Tibial nerve (tissue), 4 donors: ENCODE measurements at regions not wholly inside any gene's neighbourhood (a gene's known extent, or its start where the extent isn't known, plus 50 kb on each side); places are given as distances from the start of the nearest gene placed in this dataset.
A peak's percentile ranks its signal among the peaks of the same experiment; 100 is the strongest.
"Not testable (repeated sequence)": the region's sequence is repeated elsewhere in the genome, so short reads cannot be mapped to it uniquely, and the experiment has no call there.

Experiments
- DNase-seq, 2 donors: peaks; one replicate each; pipeline ENCODE4 v3.0.0-alpha.2; 2019; ENCODE audit warnings: low spot score in 2 of 2
- H3K27ac ChIP-seq, 4 donors: fragments of 200-600 bp; sonication (generic) in 3 of 4; one replicate each; pipeline ENCODE4 v1.5.1; 2017 to 2019; ENCODE audit warnings: mild to moderate bottlenecking in 1 of 4
- H3K27me3 ChIP-seq, 2 donors: fragments of 200-600 bp; sonication (generic) in 1 of 2; one replicate each; pipeline versions ENCODE4 v1.5.1 to v1.6.0; 2017 to 2019
- H3K36me3 ChIP-seq, 3 donors: fragments of 200-600 bp; sonication (generic); one replicate each; pipeline ENCODE4 v1.5.1; 2018 to 2019
- H3K4me1 ChIP-seq, 4 donors: fragments of 200-600 bp; sonication (generic) in 3 of 4; one replicate each; pipeline ENCODE4 v1.5.1; 2017 to 2019
- H3K4me3 ChIP-seq, 4 donors: fragments of 200-600 bp; sonication (generic) in 3 of 4; one replicate each; pipeline ENCODE4 v1.5.1; 2017 to 2019; ENCODE audit warnings: mild to moderate bottlenecking in 1 of 4, moderate library complexity in 1 of 4
- H3K9me3 ChIP-seq, 4 donors: fragments of 200-600 bp; sonication (generic) in 3 of 4; one replicate each; pipeline ENCODE4 v1.5.1; 2017 to 2019
- EP300 ChIP-seq, 2 donors: sonication (generic); formaldehyde crosslinking; IDR thresholded peaks; one replicate each; pipeline ENCODE4 v1.6.1; 2017; ENCODE audit warnings: antibody characterized with exemption in 2 of 2, mild to moderate bottlenecking in 1 of 2
- POLR2A ChIP-seq, 2 donors: fragments of 450-650 bp; IDR thresholded peaks; one replicate each; pipeline ENCODE4 v1.6.1; 2017; ENCODE audit warnings: antibody characterized with exemption in 2 of 2, mild to moderate bottlenecking in 2 of 2, moderate library complexity in 2 of 2
- WGBS, 2 donors: methylation state at CpG; one replicate each; pipeline ENCODE4 v1.1.5; 2018; 5-methylcytosine and 5-hydroxymethylcytosine counted together
- TF ChIP-seq, protein P1 (sequence below), 5 experiments: fragments of 200-600 bp in 3 of 5; fragments of 450-650 bp in 2 of 5; sonication (generic) in 3 of 5; IDR thresholded peaks; one replicate each; pipeline ENCODE4 v1.5.1; 2016 to 2019; ENCODE audit warnings: antibody characterized with exemption in 5 of 5, mild to moderate bottlenecking in 3 of 5, moderate library complexity in 2 of 5

DNA sequence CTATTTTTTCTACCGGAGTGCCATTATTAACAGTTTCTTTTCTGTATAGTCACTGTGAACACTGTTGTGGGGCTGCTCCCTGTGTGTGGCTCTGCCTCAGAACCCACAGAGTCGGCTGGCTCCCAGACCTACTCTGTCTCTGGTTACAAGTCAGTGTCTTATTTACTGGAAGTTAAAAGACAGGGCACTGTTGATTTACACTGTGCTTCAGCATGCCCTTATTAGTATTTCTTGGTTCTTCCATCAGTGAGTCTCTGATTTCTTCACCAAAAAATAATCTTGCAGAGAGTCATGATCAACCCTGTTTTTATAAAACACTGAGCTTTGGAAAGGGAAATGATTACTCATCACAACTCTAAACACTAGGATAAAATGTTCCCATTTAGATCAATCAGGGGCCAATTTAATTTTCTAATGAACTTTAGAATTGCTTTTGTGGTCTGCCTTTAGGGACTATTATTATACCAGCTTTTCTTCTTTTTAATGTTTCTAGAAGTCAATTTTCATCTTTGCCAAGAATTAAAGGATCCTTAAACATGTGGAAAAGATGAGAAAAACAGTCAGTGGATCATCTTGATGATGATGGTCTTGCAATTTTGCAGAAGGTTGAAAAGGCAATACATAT, 92.6 kb downstream of the UTRN start:
- DNase-seq: no peak
- Histone ChIP-seq H3K9me3 (peaks cover 0 to 6% (median 0%) of the 10 kb centered on the region in 4 donors), H3K4me1 (peaks cover 0 to 82% (median 27%) of the 10 kb centered on the region in 4 donors), H3K4me3 (no peak overlapping the region), H3K36me3 (no peaks in the 10 kb centered on the region), H3K27ac (peak overlapping the region in 3 of 4 donors; percentile 21 to 85 (median 66)), H3K27me3 (no peaks in the 10 kb centered on the region)
- TF ChIP-seq POLR2A (IDR thresholded peaks at IDR 0.05): no peak
- TF ChIP-seq, protein P1, sequence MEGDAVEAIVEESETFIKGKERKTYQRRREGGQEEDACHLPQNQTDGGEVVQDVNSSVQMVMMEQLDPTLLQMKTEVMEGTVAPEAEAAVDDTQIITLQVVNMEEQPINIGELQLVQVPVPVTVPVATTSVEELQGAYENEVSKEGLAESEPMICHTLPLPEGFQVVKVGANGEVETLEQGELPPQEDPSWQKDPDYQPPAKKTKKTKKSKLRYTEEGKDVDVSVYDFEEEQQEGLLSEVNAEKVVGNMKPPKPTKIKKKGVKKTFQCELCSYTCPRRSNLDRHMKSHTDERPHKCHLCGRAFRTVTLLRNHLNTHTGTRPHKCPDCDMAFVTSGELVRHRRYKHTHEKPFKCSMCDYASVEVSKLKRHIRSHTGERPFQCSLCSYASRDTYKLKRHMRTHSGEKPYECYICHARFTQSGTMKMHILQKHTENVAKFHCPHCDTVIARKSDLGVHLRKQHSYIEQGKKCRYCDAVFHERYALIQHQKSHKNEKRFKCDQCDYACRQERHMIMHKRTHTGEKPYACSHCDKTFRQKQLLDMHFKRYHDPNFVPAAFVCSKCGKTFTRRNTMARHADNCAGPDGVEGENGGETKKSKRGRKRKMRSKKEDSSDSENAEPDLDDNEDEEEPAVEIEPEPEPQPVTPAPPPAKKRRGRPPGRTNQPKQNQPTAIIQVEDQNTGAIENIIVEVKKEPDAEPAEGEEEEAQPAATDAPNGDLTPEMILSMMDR (IDR thresholded peaks at IDR 0.05): no peak
- no peak for TF ChIP-seq EP300 (IDR thresholded peaks at IDR 0.05)
- 8 to 21% methylated on average over 2 of the region's 2 CpGs for WGBS, 2 donors

DNA sequence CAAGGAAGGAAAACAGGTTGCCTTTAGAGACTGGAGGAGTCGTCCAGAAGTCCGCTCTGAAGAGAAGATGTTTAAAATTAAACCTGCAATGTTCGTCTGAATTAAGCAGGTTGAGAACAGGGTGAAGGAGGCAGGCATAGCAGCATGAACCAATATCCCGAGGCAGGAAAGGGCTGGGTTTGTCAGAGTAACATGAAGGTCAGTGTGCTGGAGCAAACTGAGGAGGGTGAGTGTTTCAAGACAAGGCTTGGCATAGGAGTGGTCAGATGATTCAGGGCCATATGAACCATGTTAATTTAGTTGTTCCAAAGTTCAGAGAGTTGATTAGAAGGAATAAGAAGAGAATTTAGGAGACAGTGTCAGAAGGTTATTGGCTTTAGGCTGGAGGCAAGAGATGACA, 93.3 kb downstream of the UTRN start:
- Histone ChIP-seq H3K36me3 (no peaks in the 10 kb centered on the region), H3K27me3 (no peaks in the 10 kb centered on the region), H3K9me3 (peaks cover 0 to 6% (median 0%) of the 10 kb centered on the region in 4 donors), H3K4me1 (peaks cover 0 to 77% (median 25%) of the 10 kb centered on the region in 4 donors), H3K27ac (peak overlapping the region in 3 of 4 donors; percentile 5 to 85 (median 66)), H3K4me3 (no peak overlapping the region)
- no peak for DNase-seq
- TF ChIP-seq, protein P1 (IDR thresholded peaks at IDR 0.05): no peak
- TF ChIP-seq POLR2A (IDR thresholded peaks at IDR 0.05): no peak
- no peak for TF ChIP-seq EP300 (IDR thresholded peaks at IDR 0.05)
- 59 to 62% methylated on average over 4 of the region's 4 CpGs for WGBS, 2 donors

DNA sequence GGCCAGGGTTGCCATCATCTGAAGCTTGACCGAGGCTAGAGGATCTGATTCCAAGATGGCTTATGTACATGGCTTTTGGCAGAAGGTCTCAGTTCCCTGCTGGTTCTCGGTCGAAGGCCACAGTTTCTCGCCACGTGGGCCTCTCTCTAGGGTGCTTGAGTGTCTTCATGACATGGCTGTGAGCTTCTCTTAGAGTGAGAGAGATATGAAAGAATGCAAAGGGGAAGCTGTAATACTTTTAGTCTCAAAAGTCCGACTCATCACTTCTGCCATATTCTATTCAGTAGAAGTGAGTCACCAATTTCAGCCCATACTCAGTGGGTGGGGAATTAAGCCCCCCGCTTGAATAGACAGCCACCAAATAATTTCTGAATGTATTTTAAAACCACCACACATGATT, 94.2 kb downstream of the UTRN start:
- 74 to 76% methylated on average over 7 of the region's 7 CpGs for WGBS, 2 donors
- no peak for TF ChIP-seq POLR2A (IDR thresholded peaks at IDR 0.05)
- TF ChIP-seq EP300 (IDR thresholded peaks at IDR 0.05): no peak
- TF ChIP-seq, protein P1 (IDR thresholded peaks at IDR 0.05): no peak
- no peak overlapping the region for H3K4me3 ChIP-seq
- H3K36me3 ChIP-seq: no peaks in the 10 kb centered on the region
- peaks cover 0 to 6% (median 0%) of the 10 kb centered on the region in 4 donors for H3K9me3 ChIP-seq
- DNase-seq: no peak
- peaks cover 0 to 69% (median 22%) of the 10 kb centered on the region in 4 donors for H3K4me1 ChIP-seq
- no peaks in the 10 kb centered on the region for H3K27me3 ChIP-seq
- peak overlapping the region in 3 of 4 donors; percentile 41 to 85 (median 66) for H3K27ac ChIP-seq

DNA sequence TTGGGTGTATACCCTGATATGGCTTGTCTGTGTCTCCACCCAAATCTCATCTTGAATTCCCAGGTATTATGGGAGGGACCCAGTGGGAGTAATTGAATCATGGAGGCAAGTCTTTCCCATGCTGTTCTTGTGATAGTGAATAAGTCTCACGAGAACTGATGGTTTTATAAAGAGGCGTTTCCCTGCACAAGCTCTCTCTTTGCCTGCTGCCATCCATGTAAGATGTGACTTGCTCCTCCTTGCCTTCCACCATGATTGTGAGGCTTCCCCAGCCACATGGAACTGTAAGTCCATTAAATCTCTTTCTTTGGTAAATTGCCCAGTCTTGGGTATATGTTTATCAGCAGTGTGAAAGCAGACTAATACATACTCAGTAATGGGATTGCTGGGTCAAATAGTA, 96.4 kb downstream of the UTRN start:
- not testable (repeated sequence) for H3K36me3 ChIP-seq
- WGBS, 2 donors: 94 to 100% methylated on average over 2 of the region's 2 CpGs

DNA sequence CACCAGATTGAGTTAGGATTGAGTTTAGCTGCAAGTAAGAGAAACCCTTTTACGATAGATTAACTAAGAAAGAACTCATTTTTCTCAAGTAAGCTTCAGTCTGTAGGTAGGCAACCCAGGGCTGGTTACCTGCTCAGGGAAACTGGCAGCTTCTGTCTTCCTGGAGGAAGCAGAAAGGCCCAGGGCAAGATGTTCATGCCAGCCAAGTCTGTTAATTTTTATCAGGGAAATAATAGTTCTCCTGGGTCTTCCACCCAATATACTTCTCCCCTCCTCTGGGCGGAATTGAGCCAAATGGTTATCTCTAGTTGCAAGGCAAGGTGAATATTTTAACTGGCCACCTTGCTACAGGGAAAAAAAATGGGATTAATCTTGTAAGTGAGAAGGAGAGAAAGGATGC, 98.2 kb downstream of the UTRN start:
- TF ChIP-seq, protein P1 (IDR thresholded peaks at IDR 0.05): no peak
- TF ChIP-seq EP300 (IDR thresholded peaks at IDR 0.05): no peak
- TF ChIP-seq POLR2A (IDR thresholded peaks at IDR 0.05): no peak
- peaks cover 0 to 56% (median 11%) of the 10 kb centered on the region in 4 donors for H3K4me1 ChIP-seq
- H3K27me3 ChIP-seq: no peaks in the 10 kb centered on the region
- peak overlapping the region in 1 of 4 donors; percentile 9 for H3K27ac ChIP-seq
- peaks cover 0 to 6% (median 0%) of the 10 kb centered on the region in 4 donors for H3K9me3 ChIP-seq
- no peak for DNase-seq
- H3K36me3 ChIP-seq: no peaks in the 10 kb centered on the region
- H3K4me3 ChIP-seq: no peak overlapping the region
- WGBS, 2 donors: 95 to 98% methylated on average over 2 of the region's 2 CpGs

More for the DNA sequence above, 96.4 kb downstream of the UTRN start:
- not testable (repeated sequence) for H3K4me3 ChIP-seq, H3K27ac ChIP-seq, H3K9me3 ChIP-seq, H3K27me3 ChIP-seq, DNase-seq
- H3K4me1 ChIP-seq: peaks cover 0 to 57% (median 19%) of the 10 kb centered on the region in 4 donors
